GM20000 (cell line): ENCODE measurements at regions not wholly inside any gene's neighbourhood (a gene's known extent, or its start where the extent isn't known, plus 50 kb on each side); places are given as distances from the start of the nearest gene placed in this dataset.
"Not testable (repeated sequence)": the region's sequence is repeated elsewhere in the genome, so short reads cannot be mapped to it uniquely, and the experiment has no call there.

Experiments used
- DNase-seq: peaks from one replicate; pipeline ENCODE4 v3.0.0; 2012; ENCODE audit warnings: low spot score
- TF ChIP-seq, protein P1 (sequence below): IDR thresholded peaks from 2 replicates; pipeline ENCODE4 v1.5.1; 2012; ENCODE audit warnings: mild to moderate bottlenecking, control low read depth; ENCODE audit errors: extremely low read depth, missing control alignments

- no peak for DNase-seq
- TF ChIP-seq, protein P1, sequence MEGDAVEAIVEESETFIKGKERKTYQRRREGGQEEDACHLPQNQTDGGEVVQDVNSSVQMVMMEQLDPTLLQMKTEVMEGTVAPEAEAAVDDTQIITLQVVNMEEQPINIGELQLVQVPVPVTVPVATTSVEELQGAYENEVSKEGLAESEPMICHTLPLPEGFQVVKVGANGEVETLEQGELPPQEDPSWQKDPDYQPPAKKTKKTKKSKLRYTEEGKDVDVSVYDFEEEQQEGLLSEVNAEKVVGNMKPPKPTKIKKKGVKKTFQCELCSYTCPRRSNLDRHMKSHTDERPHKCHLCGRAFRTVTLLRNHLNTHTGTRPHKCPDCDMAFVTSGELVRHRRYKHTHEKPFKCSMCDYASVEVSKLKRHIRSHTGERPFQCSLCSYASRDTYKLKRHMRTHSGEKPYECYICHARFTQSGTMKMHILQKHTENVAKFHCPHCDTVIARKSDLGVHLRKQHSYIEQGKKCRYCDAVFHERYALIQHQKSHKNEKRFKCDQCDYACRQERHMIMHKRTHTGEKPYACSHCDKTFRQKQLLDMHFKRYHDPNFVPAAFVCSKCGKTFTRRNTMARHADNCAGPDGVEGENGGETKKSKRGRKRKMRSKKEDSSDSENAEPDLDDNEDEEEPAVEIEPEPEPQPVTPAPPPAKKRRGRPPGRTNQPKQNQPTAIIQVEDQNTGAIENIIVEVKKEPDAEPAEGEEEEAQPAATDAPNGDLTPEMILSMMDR = no peak
Observed at GRCh38 chr2:19106376-19106775, 252.0 kb downstream of the OSR1 start.

DNA sequence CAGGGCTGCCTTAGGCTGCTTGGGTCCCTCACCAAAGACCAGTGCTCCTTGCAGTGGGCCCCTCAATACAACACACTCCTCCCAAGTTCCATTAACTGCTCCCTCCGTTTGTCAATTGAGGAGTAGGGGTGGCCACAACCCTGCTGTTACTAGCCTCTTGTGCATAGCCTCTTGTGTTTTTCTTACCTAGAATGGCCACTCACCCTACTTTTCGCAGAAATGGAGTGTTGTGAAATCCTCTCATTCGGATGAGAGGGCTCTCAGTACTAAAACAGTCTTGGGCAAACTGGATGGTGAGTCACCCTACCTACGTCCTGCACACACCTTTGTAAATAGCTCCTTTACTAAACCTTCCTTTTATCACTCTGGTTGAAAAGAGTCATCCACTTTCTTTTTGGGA lies 253.9 kb downstream of the OSR1 start:
- TF ChIP-seq, protein P1 = no peak
- DNase-seq = no peak

DNA sequence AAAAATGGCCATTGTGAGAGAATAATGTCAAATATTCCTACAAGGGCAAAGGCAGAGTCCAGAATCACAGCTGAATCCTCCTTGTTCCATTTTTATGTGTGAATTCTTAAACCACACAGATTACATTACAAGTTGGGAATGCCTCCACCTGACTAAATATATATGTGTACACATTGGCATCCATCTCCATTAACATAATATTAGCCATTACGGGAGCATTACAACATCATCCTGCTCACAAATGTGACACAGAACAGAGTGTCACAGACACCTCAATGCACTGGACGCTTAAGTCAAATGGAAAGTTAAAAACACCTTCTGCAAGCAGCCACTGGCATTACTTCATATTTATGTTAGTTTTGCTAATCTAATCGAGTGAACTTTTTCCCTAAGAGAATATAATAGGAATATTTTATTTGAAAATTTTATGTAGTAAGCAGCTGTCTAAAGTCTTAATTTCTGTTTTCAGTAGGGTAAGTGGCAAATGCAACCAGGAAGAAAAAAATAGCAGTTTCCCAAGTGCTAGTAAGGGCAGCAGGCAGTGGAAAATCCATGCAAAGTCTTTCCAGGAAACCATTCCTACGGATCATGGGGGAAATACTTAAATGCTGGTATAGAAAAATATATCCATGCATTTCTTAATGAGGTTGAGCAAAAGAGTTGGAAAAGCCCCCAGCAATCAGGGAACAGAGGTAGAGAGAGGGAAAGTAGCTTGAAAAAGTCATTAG lies 255.6 kb downstream of the OSR1 start:
- TF ChIP-seq, protein P1 = no peak
- DNase-seq = no peak

DNA sequence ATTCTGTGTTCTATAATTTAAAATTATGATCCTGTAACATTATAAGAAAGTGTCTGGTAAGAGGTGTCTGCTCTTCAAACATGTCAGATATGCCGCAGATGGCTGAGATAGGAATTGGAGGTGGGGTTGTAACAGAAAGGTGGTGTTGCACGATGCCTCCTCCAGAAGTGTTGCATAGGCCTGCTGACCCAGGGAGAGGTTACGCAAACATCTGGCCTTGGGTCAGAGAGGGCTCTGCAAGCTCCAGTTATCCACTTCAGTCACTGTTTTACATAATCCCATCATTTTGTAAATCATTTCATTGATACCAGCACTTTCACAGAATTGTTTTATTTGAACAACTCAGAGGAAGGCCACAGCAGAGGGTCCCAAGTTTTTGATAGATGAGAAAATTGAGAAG lies 256.5 kb downstream of the OSR1 start:
- TF ChIP-seq, protein P1 = no peak
- DNase-seq = no peak

DNA sequence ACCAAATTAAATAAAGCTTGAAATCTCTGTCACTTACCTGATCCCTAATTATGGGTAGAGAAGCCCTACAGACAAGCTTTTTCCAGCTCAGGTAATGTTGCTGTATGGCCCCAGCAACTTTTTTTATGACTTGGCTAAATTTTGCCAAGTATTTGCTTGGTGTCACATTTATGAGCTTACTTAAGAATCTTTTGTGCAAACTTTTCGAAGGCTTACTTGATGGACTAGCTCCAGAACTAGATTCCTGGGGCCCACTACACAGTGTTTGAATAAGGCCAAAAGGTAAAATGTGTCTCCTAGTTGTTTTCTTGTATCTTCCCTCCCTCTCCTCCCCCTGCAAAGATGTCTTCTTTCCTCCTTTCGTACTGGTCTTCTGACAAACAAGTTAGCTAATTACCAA lies 257.9 kb downstream of the OSR1 start:
- no peak for DNase-seq
- TF ChIP-seq, protein P1 = no peak

DNA sequence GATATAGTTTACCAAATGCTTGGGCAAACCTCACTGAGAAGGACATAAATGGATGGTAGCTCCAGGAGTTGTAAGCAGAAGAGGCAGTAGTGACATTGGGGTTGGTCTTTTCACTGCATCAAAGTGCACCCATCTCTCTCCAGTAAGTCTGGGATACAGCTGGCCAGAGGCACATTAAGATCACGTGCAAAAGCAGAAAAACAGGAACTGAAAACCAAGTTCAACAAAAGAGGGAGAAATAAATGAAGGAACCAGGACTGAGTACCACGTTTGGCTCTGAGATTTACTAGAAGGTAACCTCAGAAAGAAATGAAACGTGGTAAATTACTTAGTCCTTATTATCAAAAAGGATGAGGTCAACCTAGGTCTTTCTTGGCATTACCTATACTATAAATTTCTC lies 259.2 kb downstream of the OSR1 start:
- no peak for DNase-seq
- TF ChIP-seq, protein P1 = no peak

GRCh38 chr2:19098467-19099160 lies 259.8 kb downstream of the OSR1 start:
- TF ChIP-seq, protein P1 = no peak
- no peak for DNase-seq

GRCh38 chr2:19089476-19089875 lies 268.9 kb downstream of the OSR1 start:
- DNase-seq = not testable (repeated sequence)
